Nucleus accumbens (tissue), 56 donors: ENCODE measurements at regions not wholly inside any gene's neighbourhood (a gene's known extent, or its start where the extent isn't known, plus 50 kb on each side); places are given as distances from the start of the nearest gene placed in this dataset.

Source experiments
- DNase-seq, 56 donors: peaks; one replicate each; lab custom pipeline; 2025; lab: John Stamatoyannopoulos, UW

- DNase-seq: no peak
Observed at GRCh38 chr6:44500074-44500473, 112.6 kb downstream of the CDC5L start.

- DNase-seq: no peak
Observed at GRCh38 chr6:44503471-44503870, 116.0 kb downstream of the CDC5L start.

GRCh38 chr6:44504301-44504791 lies 116.8 kb downstream of the CDC5L start:
- no peak for DNase-seq

- no peak for DNase-seq
Observed at GRCh38 chr6:44505751-44506150, 118.2 kb downstream of the CDC5L start.

GRCh38 chr6:44507014-44507413 lies 119.5 kb downstream of the CDC5L start:
- no peak for DNase-seq

GRCh38 chr6:44508646-44509045 lies 121.1 kb downstream of the CDC5L start:
- DNase-seq: no peak

- DNase-seq: no peak
Observed at GRCh38 chr6:44511126-44511525, 123.6 kb downstream of the CDC5L start.

GRCh38 chr6:44512868-44513741 lies 125.6 kb downstream of the CDC5L start:
- peak in 16 of 56 donors; percentile 4 to 56 (median 32) for DNase-seq

GRCh38 chr6:44514085-44514484 lies 126.6 kb downstream of the CDC5L start:
- no peak for DNase-seq

GRCh38 chr6:44514576-44515193 lies 127.2 kb downstream of the CDC5L start:
- DNase-seq: no peak

- no peak for DNase-seq
Observed at GRCh38 chr6:44522871-44523270, 135.4 kb downstream of the CDC5L start.

- no peak for DNase-seq
Observed at GRCh38 chr6:44524476-44525227, 137.1 kb downstream of the CDC5L start.

GRCh38 chr6:44525761-44526351 lies 138.3 kb downstream of the CDC5L start:
- DNase-seq: no peak

- DNase-seq: no peak
Observed at GRCh38 chr6:44527181-44527580, 139.7 kb downstream of the CDC5L start.

- no peak for DNase-seq
Observed at GRCh38 chr6:44527583-44528369, 140.3 kb downstream of the CDC5L start.

GRCh38 chr6:44528370-44528644 lies 140.8 kb downstream of the CDC5L start:
- no peak for DNase-seq

- no peak for DNase-seq
Observed at GRCh38 chr6:44528716-44529115, 141.2 kb downstream of the CDC5L start.

- no peak for DNase-seq
Observed at GRCh38 chr6:44529146-44529905, 141.8 kb downstream of the CDC5L start.

GRCh38 chr6:44530209-44530909 lies 142.9 kb downstream of the CDC5L start:
- DNase-seq: no peak
